GM23248 (cell line): ENCODE measurements at regions not wholly inside any gene's neighbourhood (a gene's known extent, or its start where the extent isn't known, plus 50 kb on each side); places are given as distances from the start of the nearest gene placed in this dataset.

Source experiments
- EZH2 ChIP-seq: fragments of 200-600 bp; sonication (generic); IDR thresholded peaks from 2 replicates; pipeline ENCODE4 v1.6.1; 2018; ENCODE audit warnings: antibody characterized with exemption, mild to moderate bottlenecking; ENCODE audit not compliant: insufficient read depth, poor library complexity, severe bottlenecking
- EZH2phosphoT487 ChIP-seq: fragments of 200-600 bp; sonication (generic); IDR thresholded peaks from 2 replicates; pipeline ENCODE4 v1.6.1; 2018; ENCODE audit warnings: antibody characterized with exemption, moderate library complexity, mild to moderate bottlenecking, low read depth; ENCODE audit not compliant: insufficient read depth

DNA sequence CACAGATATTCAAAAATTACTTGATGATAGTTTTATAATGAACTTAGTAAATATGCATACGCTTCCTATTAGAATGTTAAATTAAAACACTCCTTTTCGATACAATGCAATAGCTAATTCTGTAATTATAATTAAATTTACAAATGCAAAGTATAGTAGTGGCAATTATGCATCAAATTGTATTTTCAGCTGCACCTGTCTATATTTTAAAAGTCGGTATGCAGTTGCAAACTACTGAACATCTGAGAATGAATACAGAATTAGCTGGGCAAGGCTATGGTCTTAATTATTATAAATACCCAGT lies 110.4 kb upstream of the ARHGAP42 start:
- no peak for TF ChIP-seq EZH2
- no peak for TF ChIP-seq EZH2phosphoT487
